LoVo (cell line): ENCODE measurements at regions not wholly inside any gene's neighbourhood (a gene's known extent, or its start where the extent isn't known, plus 50 kb on each side); places are given as distances from the start of the nearest gene placed in this dataset.
"Not testable (repeated sequence)": the region's sequence is repeated elsewhere in the genome, so short reads cannot be mapped to it uniquely, and the experiment has no call there.

Source experiments
- DNase-seq: peaks from one replicate; pipeline ENCODE4 v3.0.0-alpha.2; 2016; ENCODE audit warnings: low spot score

DNA sequence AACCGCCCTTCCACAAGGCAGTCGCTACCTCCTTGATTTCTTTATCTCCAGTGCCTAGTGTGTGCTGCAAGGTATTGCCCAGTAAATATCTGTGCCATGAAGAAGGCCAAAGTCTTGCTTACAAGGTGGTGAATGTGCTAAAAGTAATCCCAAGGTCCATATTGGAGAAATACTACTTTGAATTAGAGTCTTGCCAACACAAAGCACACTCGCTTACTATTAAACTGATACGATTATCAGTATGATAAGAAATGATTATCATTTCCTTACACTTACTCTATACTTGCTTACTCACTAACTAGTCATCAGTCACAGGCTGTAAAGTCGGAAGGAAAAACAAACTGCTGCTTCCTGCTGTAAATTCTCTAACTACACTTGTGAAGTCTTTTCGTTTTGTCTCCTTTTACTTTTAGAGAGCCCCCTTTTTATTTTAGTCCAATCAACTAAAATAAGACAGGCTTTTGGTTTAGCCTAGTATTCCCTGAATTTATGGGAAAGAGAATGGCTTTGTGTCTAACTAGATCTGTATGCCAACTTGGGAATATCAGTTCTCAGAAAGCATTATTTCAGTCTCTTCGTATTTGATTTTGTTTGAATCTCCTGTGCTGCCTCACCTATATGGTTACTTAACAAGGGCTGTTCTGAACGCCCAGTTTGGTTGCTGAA, 107.1 kb upstream of the TSC22D2 start:
- DNase-seq: peak; percentile 59

DNA sequence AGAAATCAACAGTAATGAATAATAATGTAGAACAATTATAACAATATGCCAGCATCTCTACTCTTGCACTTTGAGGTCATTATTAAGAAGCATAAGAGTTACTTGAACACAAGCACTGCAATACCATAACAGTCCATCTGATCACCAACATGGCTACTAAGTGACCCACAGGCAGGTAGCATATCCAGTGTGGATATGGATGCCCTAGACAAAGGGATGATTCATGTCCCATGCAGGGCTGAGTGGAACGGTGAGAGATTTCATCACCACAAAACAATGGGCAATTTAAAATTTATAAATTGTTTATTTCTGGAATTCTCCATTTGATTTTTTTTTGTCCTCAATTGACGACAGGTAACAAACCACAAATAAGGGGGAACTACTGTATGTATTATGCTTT, 107.7 kb upstream of the TSC22D2 start:
- DNase-seq: peak; percentile 37

DNA sequence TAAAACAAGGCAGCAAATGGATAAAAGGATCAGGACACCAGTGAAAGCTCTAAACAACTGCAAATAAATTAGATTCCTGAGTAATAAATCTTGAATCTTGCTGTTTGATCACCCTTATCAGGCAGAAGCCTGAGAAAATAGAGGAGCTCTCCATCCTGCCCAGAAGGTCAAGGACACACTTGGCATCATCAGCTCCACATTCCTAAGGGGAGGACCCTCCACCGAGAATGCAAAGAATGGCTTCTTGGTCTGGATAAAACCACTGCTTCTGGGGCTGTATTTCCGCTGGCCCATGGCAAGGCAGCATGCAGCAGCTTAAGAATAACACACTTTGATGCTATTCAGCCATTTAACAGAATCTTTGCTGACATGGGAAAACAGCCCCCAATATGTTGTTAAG, 108.9 kb upstream of the TSC22D2 start:
- DNase-seq: no peak

DNA sequence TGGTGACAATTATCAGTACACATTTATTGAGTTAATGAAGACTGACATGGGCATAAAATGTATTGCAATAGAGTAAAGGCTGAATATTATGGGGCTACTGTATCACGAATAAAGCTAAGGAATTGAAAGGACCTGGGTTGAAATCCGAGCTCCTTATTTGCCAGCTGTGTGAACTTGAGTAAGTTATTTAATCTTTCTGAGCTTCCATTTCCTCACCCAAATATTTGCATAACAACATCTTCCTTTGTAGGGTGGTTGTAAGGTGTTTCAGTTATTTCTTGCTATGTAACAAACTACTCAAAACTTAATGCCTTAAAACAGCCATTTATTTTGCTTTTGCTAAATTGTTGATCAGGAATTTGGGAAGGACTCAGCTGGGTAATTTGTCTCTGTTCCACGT, 111.1 kb upstream of the TSC22D2 start:
- DNase-seq: no peak

GRCh38 chr3:150296123-150296735, 111.9 kb upstream of the TSC22D2 start:
- DNase-seq: no peak

DNA sequence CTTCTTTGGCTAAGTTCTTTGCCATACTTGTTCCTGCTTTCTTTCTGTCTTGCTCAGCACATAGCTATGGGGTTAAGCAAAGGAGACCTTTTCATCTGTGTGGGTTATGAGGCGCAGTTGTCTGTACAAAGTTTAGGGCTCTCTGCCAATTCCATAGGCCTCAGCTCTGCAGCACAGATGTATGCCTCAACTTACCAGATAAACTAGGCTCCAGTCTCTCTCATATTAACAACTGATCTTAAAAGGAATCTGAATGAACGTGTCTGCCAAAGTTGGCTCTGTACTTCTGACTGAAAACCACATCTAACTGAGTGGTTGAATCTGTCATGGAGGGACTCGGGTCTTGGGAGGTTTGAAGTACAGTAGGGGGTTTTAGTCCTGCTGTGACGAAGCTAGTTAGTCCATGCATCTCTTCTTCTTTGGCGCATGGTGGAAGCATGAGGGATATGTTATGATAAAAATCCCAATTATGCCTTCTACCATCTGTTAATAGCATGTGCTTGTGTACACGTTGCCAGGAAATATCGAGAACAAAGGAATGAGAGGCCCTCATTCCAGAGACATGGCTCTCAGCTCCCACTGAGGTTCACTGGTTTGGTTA, 114.6 kb upstream of the TSC22D2 start:
- no peak for DNase-seq

DNA sequence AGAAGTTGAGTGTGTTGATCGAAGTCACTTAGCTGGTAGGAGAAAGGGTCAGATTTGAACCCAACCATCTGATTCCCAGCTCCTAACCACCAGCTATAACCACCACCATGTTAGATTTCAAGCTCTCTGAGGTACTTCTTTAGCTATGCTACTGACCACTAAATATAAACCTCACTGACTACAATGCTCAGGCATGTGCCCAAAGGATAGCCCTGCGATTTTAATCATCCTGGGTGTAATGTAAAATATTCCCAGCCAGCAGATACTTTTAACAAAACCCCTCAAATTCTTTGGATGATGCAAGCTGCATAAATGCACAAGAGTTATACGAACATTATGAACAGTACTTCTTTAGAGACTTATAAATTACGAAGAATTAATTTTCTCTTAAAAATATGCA, 115.2 kb upstream of the TSC22D2 start:
- no peak for DNase-seq

- DNase-seq: no peak
Measured at GRCh38 chr3:150291515-150291914, 116.6 kb upstream of the TSC22D2 start.

GRCh38 chr3:150286390-150287147, 121.5 kb upstream of the TSC22D2 start:
- peak; percentile 76 for DNase-seq

GRCh38 chr3:150285601-150286000, 122.5 kb upstream of the TSC22D2 start:
- DNase-seq: no peak

DNA sequence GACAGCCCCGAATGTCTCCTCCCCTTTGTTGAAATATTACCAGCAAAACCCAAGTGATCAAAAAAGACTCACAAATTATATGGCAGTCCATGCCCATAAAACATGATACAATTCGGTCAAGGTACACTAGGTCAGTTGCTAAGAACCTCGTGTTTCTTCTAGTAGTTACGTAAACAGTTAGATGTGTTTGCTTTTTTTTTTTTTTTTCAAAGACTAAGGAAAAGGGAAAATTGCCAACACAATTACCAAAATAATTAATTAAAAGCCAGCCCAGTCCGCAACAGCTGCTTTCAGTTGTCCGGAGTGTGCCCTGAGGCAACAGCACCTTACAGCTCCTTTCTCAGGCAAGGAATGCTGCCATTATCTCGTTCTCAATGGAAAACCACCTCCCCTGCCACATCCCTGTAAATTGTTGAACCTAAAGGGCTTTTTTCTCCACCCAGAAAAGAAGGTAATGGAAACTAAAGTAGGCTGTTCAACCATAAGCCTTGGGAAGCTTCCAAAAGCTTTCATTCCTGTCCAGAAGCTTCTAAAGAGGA, 129.2 kb upstream of the TSC22D2 start:
- peak; percentile 69 for DNase-seq

GRCh38 chr3:150278195-150278594, 129.9 kb upstream of the TSC22D2 start:
- DNase-seq: no peak

- DNase-seq: no peak
Measured at GRCh38 chr3:150277444-150277843, 130.7 kb upstream of the TSC22D2 start.

GRCh38 chr3:150275941-150276340, 132.2 kb upstream of the TSC22D2 start:
- no peak for DNase-seq

DNA sequence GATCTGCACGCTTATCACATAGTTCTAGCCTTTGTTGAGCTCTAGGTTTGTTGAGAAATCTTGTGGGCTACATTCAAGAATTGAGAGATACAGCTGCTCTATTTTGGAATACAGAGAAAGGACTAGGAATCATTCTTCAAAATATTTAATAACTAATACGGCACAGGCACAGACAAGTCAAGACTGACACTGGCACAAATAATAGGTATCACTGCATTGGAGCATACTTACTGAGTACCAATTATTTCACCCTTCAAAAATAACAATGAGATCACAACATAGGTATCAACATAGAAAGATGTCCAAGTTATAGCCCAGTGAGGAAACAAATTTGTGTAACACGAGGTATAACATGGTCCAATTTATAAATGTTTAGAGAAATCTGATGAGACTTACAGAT, 133.7 kb upstream of the TSC22D2 start:
- no peak for DNase-seq

GRCh38 chr3:150273396-150273795, 134.7 kb upstream of the TSC22D2 start:
- DNase-seq: no peak

DNA sequence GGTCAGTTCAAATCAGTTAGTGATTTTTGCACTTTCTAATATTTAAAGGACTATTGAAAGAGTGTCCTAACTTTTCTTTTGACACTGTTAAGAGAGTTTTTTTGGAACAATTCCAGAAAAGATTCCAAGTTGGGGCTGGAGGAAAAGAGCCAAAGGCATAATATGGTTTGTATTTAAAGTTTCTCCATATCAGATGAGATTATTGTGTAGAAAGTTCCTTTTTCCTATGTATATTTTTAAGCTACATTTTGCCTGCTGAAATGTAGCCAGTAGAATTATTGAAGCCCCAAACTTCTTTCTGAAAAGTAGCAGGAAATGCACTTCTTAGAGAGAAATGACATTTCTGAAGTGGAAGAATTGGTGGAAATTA, 136.5 kb upstream of the TSC22D2 start:
- no peak for DNase-seq

DNA sequence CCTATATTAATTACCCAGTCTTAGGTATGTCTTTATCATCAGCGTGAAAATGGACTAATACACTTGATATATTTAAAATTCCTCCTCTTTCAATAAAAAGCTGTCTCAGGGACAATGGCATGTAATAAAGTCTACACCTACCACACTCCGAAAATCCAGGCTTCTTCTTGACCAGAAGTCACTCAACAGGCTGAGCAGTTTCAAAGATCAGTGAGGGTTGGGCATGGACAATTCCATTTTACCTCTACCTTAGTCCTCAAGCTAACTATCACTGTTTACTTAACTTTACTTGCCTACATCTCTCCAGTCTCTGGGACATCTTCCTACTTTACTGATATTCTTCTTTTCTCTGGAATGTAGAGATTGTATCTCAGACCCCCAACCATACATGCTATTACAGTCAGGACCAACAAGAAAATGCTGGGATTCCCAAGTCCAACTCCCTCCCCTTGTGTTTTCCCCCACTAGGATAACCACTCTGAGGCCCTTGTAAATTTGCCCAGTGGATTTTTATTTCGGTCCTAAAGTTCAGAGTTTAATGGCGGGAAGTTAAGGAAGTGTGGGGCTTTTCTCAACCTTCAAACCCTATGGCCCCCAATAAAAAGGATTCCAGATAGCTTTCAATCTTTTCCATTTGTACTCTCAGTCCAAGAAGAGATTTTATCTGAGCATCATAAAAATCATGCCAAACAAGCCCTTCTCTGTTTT, 137.1 kb upstream of the TSC22D2 start:
- DNase-seq: no peak

- not testable (repeated sequence) for DNase-seq
Measured at GRCh38 chr3:150270444-150270843, 137.7 kb upstream of the TSC22D2 start.

DNA sequence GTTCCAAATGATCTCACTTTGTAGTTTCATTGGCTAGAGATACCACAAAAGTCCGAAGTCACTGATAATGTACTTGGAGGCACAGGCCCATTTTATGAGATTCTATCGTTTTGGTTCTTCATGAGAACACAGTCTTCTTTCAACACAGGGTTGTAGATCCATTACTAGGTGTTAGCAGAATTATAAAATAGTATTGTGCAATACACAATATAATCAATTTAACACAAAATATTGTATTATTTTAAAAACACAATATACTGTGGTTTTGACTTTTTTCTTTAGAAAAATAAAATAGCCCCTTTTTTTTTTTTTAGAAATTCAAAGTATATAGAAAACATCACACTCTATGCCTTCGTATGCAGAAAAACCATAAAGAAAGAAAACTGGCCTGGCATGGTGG, 138.6 kb upstream of the TSC22D2 start:
- DNase-seq: no peak

- peak; percentile 11 for DNase-seq
Measured at GRCh38 chr3:150268426-150269391, 139.4 kb upstream of the TSC22D2 start.
